Neutrophil (primary cell): ENCODE measurements at regions not wholly inside any gene's neighbourhood (a gene's known extent, or its start where the extent isn't known, plus 50 kb on each side); places are given as distances from the start of the nearest gene placed in this dataset.

Experiments
- H3K27ac ChIP-seq: fragments of 200-600 bp; sonication (generic); 2 replicates; pipeline ENCODE4 v1.5.1; 2016; ENCODE audit warnings: mild to moderate bottlenecking, moderate library complexity
- H3K27me3 ChIP-seq: fragments of 200-600 bp; sonication (generic); 2 replicates; pipeline ENCODE4 v1.6.0; 2016; ENCODE audit warnings: mild to moderate bottlenecking
- H3K36me3 ChIP-seq: fragments of 200-600 bp; sonication (generic); 2 replicates; pipeline ENCODE4 v1.5.1; 2017
- H3K4me1 ChIP-seq, 2 experiments: fragments of 200-600 bp in 1 of 2; sonication (generic) in 1 of 2; 1 replicate in 1 of 2; 2 replicates in 1 of 2; pipeline versions ENCODE4 v1.5.1 to v1.6.1; 2013 to 2016; ENCODE audit warnings: low read depth in 1 of 2, low read length in 1 of 2, mild to moderate bottlenecking in 1 of 2, moderate library complexity in 1 of 2; ENCODE audit not compliant: control insufficient read depth in 1 of 2, insufficient read depth in 1 of 2
- H3K4me3 ChIP-seq, 2 experiments: fragments of 200-600 bp in 1 of 2; sonication (generic) in 1 of 2; 1 replicate in 1 of 2; 2 replicates in 1 of 2; pipeline ENCODE4 v1.5.1; 2013 to 2016; ENCODE audit warnings: low read depth in 1 of 2, low read length in 1 of 2, mild to moderate bottlenecking in 1 of 2, moderate library complexity in 1 of 2
- H3K9me3 ChIP-seq: fragments of 200-600 bp; sonication (generic); 2 replicates; pipeline ENCODE4 v1.5.1; 2016
- CTCF ChIP-seq: fragments of 200-600 bp; sonication (generic); IDR thresholded peaks from 2 replicates; pipeline ENCODE4 v1.5.1; 2016; ENCODE audit warnings: antibody characterized with exemption

- no peaks in the 10 kb centered on the region for H3K36me3 ChIP-seq
- H3K4me1 ChIP-seq, result no peaks in the 10 kb centered on the region
- no peaks in the 10 kb centered on the region for H3K9me3 ChIP-seq
- no peak overlapping the region for H3K4me3 ChIP-seq
- no peaks in the 10 kb centered on the region for H3K27me3 ChIP-seq
- H3K27ac ChIP-seq, result no peak overlapping the region
- no peak for TF ChIP-seq CTCF
These were observed 642.3 kb downstream of the RPS29 start for GRCh38 chr14:48943913-48944312.

- Histone ChIP-seq H3K4me1 (no peaks in the 10 kb centered on the region), H3K27me3 (no peaks in the 10 kb centered on the region), H3K27ac (no peak overlapping the region), H3K9me3 (no peaks in the 10 kb centered on the region), H3K4me3 (no peak overlapping the region), H3K36me3 (no peaks in the 10 kb centered on the region)
- no peak for TF ChIP-seq CTCF
These were observed 648.5 kb downstream of the RPS29 start for GRCh38 chr14:48937541-48938195.

- H3K4me1 ChIP-seq, result no peaks in the 10 kb centered on the region
- no peak overlapping the region for H3K4me3 ChIP-seq
- no peak for TF ChIP-seq CTCF
- no peaks in the 10 kb centered on the region for H3K9me3 ChIP-seq
- H3K27me3 ChIP-seq, result no peaks in the 10 kb centered on the region
- H3K36me3 ChIP-seq, result no peaks in the 10 kb centered on the region
- no peak overlapping the region for H3K27ac ChIP-seq
These were observed 649.3 kb downstream of the RPS29 start for GRCh38 chr14:48936849-48937248.

GRCh38 chr14:48936362-48936761 is 649.8 kb downstream of the RPS29 start:
- H3K4me1 ChIP-seq, result no peaks in the 10 kb centered on the region
- H3K9me3 ChIP-seq, result no peaks in the 10 kb centered on the region
- H3K36me3 ChIP-seq, result no peaks in the 10 kb centered on the region
- no peaks in the 10 kb centered on the region for H3K27me3 ChIP-seq
- no peak overlapping the region for H3K27ac ChIP-seq
- TF ChIP-seq CTCF, result no peak
- no peak overlapping the region for H3K4me3 ChIP-seq

- H3K27ac ChIP-seq, result no peak overlapping the region
- H3K9me3 ChIP-seq, result no peaks in the 10 kb centered on the region
- no peaks in the 10 kb centered on the region for H3K36me3 ChIP-seq
- no peak for TF ChIP-seq CTCF
- no peaks in the 10 kb centered on the region for H3K27me3 ChIP-seq
- no peaks in the 10 kb centered on the region for H3K4me1 ChIP-seq
- no peak overlapping the region for H3K4me3 ChIP-seq
These were observed 661.0 kb downstream of the RPS29 start for GRCh38 chr14:48925184-48925583.

- no peak overlapping the region for H3K4me3 ChIP-seq
- H3K36me3 ChIP-seq, result no peaks in the 10 kb centered on the region
- no peak for TF ChIP-seq CTCF
- no peaks in the 10 kb centered on the region for H3K4me1 ChIP-seq
- H3K9me3 ChIP-seq, result no peaks in the 10 kb centered on the region
- no peaks in the 10 kb centered on the region for H3K27me3 ChIP-seq
- no peak overlapping the region for H3K27ac ChIP-seq
These were observed 671.3 kb downstream of the RPS29 start for GRCh38 chr14:48914921-48915320.
